Prostate gland (tissue), 2 donors: ENCODE measurements at regions not wholly inside any gene's neighbourhood (a gene's known extent, or its start where the extent isn't known, plus 50 kb on each side); places are given as distances from the start of the nearest gene placed in this dataset.

Experiments
- CTCF ChIP-seq, 4 experiments: fragments of 200-600 bp in 2 of 4; fragments of 450-650 bp in 2 of 4; sonication (generic) in 2 of 4; IDR thresholded peaks; 1 replicate in 3 of 4; 2 replicates in 1 of 4; pipeline ENCODE4 v1.5.1; 2016 to 2019; ENCODE audit warnings: antibody characterized with exemption in 4 of 4, mild to moderate bottlenecking in 2 of 4, moderate library complexity in 2 of 4
- POLR2A ChIP-seq: fragments of 450-650 bp; IDR thresholded peaks from one replicate; pipeline ENCODE4 v1.6.1; 2016; ENCODE audit warnings: antibody characterized with exemption, mild to moderate bottlenecking
- POLR2AphosphoS5 ChIP-seq: sonication (generic); formaldehyde crosslinking; IDR thresholded peaks from one replicate; pipeline ENCODE4 v1.6.1; 2017; ENCODE audit warnings: antibody characterized with exemption

- TF ChIP-seq CTCF (IDR thresholded peaks at IDR 0.05) = no peak
- TF ChIP-seq POLR2AphosphoS5 = no peak
- no peak for TF ChIP-seq POLR2A
Measured at GRCh38 chr2:47234456-47234855, 58.1 kb upstream of the CALM2 start.
